Suprapubic skin (tissue), 4 donors: ENCODE measurements at regions not wholly inside any gene's neighbourhood (a gene's known extent, or its start where the extent isn't known, plus 50 kb on each side); places are given as distances from the start of the nearest gene placed in this dataset.

Source experiments
- DNase-seq, 2 donors: peaks; one replicate each; pipeline ENCODE4 v3.0.0-alpha.2; 2019; ENCODE audit warnings: low spot score in 2 of 2
- H3K27ac ChIP-seq: fragments of 200-600 bp; sonication (generic); one replicate; pipeline ENCODE4 v1.5.1; 2019
- H3K27me3 ChIP-seq: fragments of 200-600 bp; sonication (generic); one replicate; pipeline ENCODE4 v1.5.1; 2019
- H3K36me3 ChIP-seq: fragments of 200-600 bp; sonication (generic); one replicate; pipeline ENCODE4 v1.5.1; 2019
- H3K4me1 ChIP-seq: fragments of 200-600 bp; sonication (generic); one replicate; pipeline ENCODE4 v1.5.1; 2019
- H3K4me3 ChIP-seq: fragments of 200-600 bp; sonication (generic); one replicate; pipeline ENCODE4 v1.5.1; 2019; ENCODE audit warnings: mild to moderate bottlenecking
- H3K9me3 ChIP-seq: fragments of 200-600 bp; sonication (generic); one replicate; pipeline ENCODE4 v1.5.1; 2019
- CTCF ChIP-seq, 2 donors: fragments of 200-600 bp in 1 of 2; fragments of 450-650 bp in 1 of 2; sonication (generic) in 1 of 2; IDR thresholded peaks; one replicate each; pipeline ENCODE4 v1.5.1; 2016 to 2019; ENCODE audit warnings: antibody characterized with exemption in 2 of 2, mild to moderate bottlenecking in 1 of 2, moderate library complexity in 1 of 2
- EP300 ChIP-seq: sonication (generic); formaldehyde crosslinking; IDR thresholded peaks from one replicate; pipeline ENCODE4 v1.6.1; 2017; ENCODE audit warnings: antibody characterized with exemption
- POLR2A ChIP-seq, 2 donors: fragments of 450-650 bp; IDR thresholded peaks; one replicate each; pipeline ENCODE4 v1.6.1; 2017; ENCODE audit warnings: antibody characterized with exemption in 2 of 2, mild to moderate bottlenecking in 2 of 2, moderate library complexity in 2 of 2
- POLR2AphosphoS5 ChIP-seq, 3 donors: sonication (generic); formaldehyde crosslinking; IDR thresholded peaks; one replicate each; pipeline ENCODE4 v1.6.1; 2017; ENCODE audit warnings: antibody characterized with exemption in 3 of 3
- WGBS: methylation state at CpG from one replicate; pipeline ENCODE4 v1.1.5; 2018; 5-methylcytosine and 5-hydroxymethylcytosine counted together

- 64% methylated on average over 4 of the region's 4 CpGs for WGBS
- H3K9me3 ChIP-seq, result no peaks in the 10 kb centered on the region
- no peak overlapping the region for H3K27ac ChIP-seq
- no peaks in the 10 kb centered on the region for H3K36me3 ChIP-seq
- no peak for DNase-seq
- no peaks in the 10 kb centered on the region for H3K4me1 ChIP-seq
- H3K27me3 ChIP-seq, result no peaks in the 10 kb centered on the region
- TF ChIP-seq POLR2A (IDR thresholded peaks at IDR 0.05) (no peak), CTCF (IDR thresholded peaks at IDR 0.05) (no peak), EP300 (no peak), POLR2AphosphoS5 (IDR thresholded peaks at IDR 0.05) (no peak)
- H3K4me3 ChIP-seq, result no peak overlapping the region
Measured at GRCh38 chr18:34431042-34431441, 206.3 kb upstream of the NOL4 start.

GRCh38 chr18:34444622-34445021 lies 219.9 kb upstream of the NOL4 start:
- TF ChIP-seq POLR2AphosphoS5 (IDR thresholded peaks at IDR 0.05) (no peak), EP300 (no peak), CTCF (IDR thresholded peaks at IDR 0.05) (no peak), POLR2A (IDR thresholded peaks at IDR 0.05) (no peak)
- DNase-seq, result no peak
- WGBS, result 72% methylated on average over 2 of the region's 2 CpGs
- no peak overlapping the region for H3K4me3 ChIP-seq
- peaks cover 4% of the 10 kb centered on the region for H3K9me3 ChIP-seq
- H3K27me3 ChIP-seq, result no peaks in the 10 kb centered on the region
- H3K27ac ChIP-seq, result no peak overlapping the region
- no peaks in the 10 kb centered on the region for H3K36me3 ChIP-seq
- no peaks in the 10 kb centered on the region for H3K4me1 ChIP-seq

DNA sequence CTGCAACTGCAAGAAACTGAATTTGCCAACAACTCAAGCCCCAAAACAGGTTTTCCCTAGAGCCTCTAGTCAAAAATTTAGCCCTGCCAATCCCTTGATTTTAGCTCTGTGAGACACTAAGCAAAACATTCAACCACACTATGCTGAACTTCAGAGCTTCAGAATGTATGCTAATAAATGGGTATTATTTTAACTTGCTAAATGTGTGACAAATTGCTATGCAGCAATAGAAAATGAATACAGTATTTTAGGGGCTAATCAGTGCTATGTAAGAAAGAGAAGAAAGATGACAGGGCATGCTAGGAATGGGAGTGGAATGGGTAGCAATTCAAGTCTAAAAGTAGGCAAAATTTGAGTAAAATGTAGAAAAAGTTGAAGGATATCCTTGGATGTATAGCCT lies 223.9 kb upstream of the NOL4 start:
- Histone ChIP-seq H3K9me3 (peaks cover 4% of the 10 kb centered on the region), H3K27ac (no peak overlapping the region), H3K36me3 (no peaks in the 10 kb centered on the region), H3K4me3 (no peak overlapping the region), H3K27me3 (no peaks in the 10 kb centered on the region), H3K4me1 (no peaks in the 10 kb centered on the region)
- TF ChIP-seq POLR2AphosphoS5 (IDR thresholded peaks at IDR 0.05) (no peak), EP300 (no peak), CTCF (IDR thresholded peaks at IDR 0.05) (no peak), POLR2A (IDR thresholded peaks at IDR 0.05) (no peak)
- DNase-seq, result no peak

DNA sequence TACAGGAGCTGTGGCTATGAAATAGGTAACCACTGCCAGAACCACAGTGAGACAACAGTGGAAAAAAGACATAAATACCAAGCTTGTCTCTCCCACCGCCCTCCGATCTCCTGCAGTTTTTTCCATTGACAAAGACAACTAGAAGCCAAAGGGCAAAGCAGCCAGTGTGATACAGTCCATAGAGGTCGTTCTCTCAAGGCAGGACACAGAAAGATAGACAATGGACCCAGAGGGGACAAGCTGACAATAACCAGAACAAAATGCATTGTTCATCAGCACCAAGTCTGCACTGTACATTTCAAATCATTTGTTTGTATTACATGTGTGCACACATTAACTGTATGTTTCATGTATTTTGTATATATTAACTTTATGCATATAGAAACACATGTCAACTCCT lies 233.0 kb upstream of the NOL4 start:
- Histone ChIP-seq H3K36me3 (no peaks in the 10 kb centered on the region), H3K4me1 (no peaks in the 10 kb centered on the region), H3K4me3 (no peak overlapping the region), H3K9me3 (no peaks in the 10 kb centered on the region), H3K27me3 (no peaks in the 10 kb centered on the region), H3K27ac (no peak overlapping the region)
- WGBS, result 78% methylated on average over 3 of the region's 3 CpGs
- TF ChIP-seq POLR2A (IDR thresholded peaks at IDR 0.05), result no peak
- TF ChIP-seq CTCF (IDR thresholded peaks at IDR 0.05), result no peak
- TF ChIP-seq EP300, result no peak
- no peak for TF ChIP-seq POLR2AphosphoS5 (IDR thresholded peaks at IDR 0.05)
- DNase-seq, result no peak

GRCh38 chr18:34458410-34458977 lies 233.8 kb upstream of the NOL4 start:
- Histone ChIP-seq H3K36me3 (no peaks in the 10 kb centered on the region), H3K4me1 (no peaks in the 10 kb centered on the region), H3K27ac (no peak overlapping the region), H3K4me3 (no peak overlapping the region), H3K9me3 (no peaks in the 10 kb centered on the region), H3K27me3 (no peaks in the 10 kb centered on the region)
- WGBS, result 84% methylated on average over 3 of the region's 3 CpGs
- no peak for DNase-seq
- TF ChIP-seq POLR2AphosphoS5 (IDR thresholded peaks at IDR 0.05) (no peak), CTCF (IDR thresholded peaks at IDR 0.05) (no peak), EP300 (no peak), POLR2A (IDR thresholded peaks at IDR 0.05) (no peak)
